HEK293T (cell line): ENCODE measurements at regions not wholly inside any gene's neighbourhood (a gene's known extent, or its start where the extent isn't known, plus 50 kb on each side); places are given as distances from the start of the nearest gene placed in this dataset.
"Not testable (repeated sequence)": the region's sequence is repeated elsewhere in the genome, so short reads cannot be mapped to it uniquely, and the experiment has no call there.

Source experiments
- CTCF ChIA-PET: fragments of 350-600 bp; formaldehyde crosslinking; extraction: SDS; loops from one replicate; lab custom pipeline; 2021; ENCODE audit warnings: antibody characterized with exemption, inconsistent platforms; lab: Yijun Ruan, JAX
- POLR2A ChIA-PET: fragments of 350-600 bp; formaldehyde crosslinking; extraction: SDS; loops from one replicate; lab custom pipeline; 2020; ENCODE audit warnings: antibody characterized with exemption, inconsistent platforms; lab: Yijun Ruan, JAX
- DNase-seq: peaks from one replicate; pipeline ENCODE4 v3.0.0; 2012; ENCODE audit warnings: mixed read lengths; ENCODE audit errors: extremely low spot score
- ARNT ChIP-seq: fragments of 450-650 bp; IDR thresholded peaks from 2 replicates; pipeline ENCODE4 v1.6.1; 2017; ENCODE audit warnings: mild to moderate bottlenecking
- BHLHE40 ChIP-seq: fragments of 450-650 bp; IDR thresholded peaks from 2 replicates; pipeline ENCODE4 v1.6.1; 2016; ENCODE audit warnings: mild to moderate bottlenecking, moderate library complexity, borderline replicate concordance
- CTBP1 ChIP-seq: fragments of 450-650 bp; IDR thresholded peaks from 2 replicates; pipeline ENCODE4 v1.6.1; 2016; ENCODE audit warnings: borderline replicate concordance
- ELF4 ChIP-seq: fragments of 450-650 bp; IDR thresholded peaks from 2 replicates; pipeline ENCODE4 v1.6.1; 2017; ENCODE audit warnings: antibody characterized with exemption
- FOXA1 ChIP-seq: fragments of 450-650 bp; IDR thresholded peaks from 2 replicates; pipeline ENCODE4 v1.6.1; 2016; ENCODE audit warnings: mild to moderate bottlenecking
- FOXK2 ChIP-seq: fragments of 450-650 bp; IDR thresholded peaks from 2 replicates; pipeline ENCODE4 v1.6.1; 2016; ENCODE audit warnings: mild to moderate bottlenecking
- FOXM1 ChIP-seq: fragments of 450-650 bp; IDR thresholded peaks from 2 replicates; pipeline ENCODE4 v1.6.1; 2017; ENCODE audit warnings: mild to moderate bottlenecking, borderline replicate concordance
- HDGF ChIP-seq: fragments of 450-650 bp; IDR thresholded peaks from 2 replicates; pipeline ENCODE4 v1.6.1; 2017; ENCODE audit warnings: antibody characterized with exemption, borderline replicate concordance
- L3MBTL2 ChIP-seq: fragments of 450-650 bp; conservative IDR thresholded peaks from 2 replicates; pipeline ENCODE4 v1.6.1; 2016; ENCODE audit warnings: mild to moderate bottlenecking
- LEF1 ChIP-seq: fragments of 450-650 bp; IDR thresholded peaks from 2 replicates; pipeline ENCODE4 v1.6.1; 2017; ENCODE audit warnings: mild to moderate bottlenecking, borderline replicate concordance
- NFRKB ChIP-seq: fragments of 450-650 bp; IDR thresholded peaks from 2 replicates; pipeline ENCODE4 v1.6.1; 2016; ENCODE audit warnings: mild to moderate bottlenecking, moderate library complexity
- PKNOX1 ChIP-seq: fragments of 450-650 bp; IDR thresholded peaks from 2 replicates; pipeline ENCODE4 v1.6.1; 2016
- SP1 ChIP-seq: fragments of 450-650 bp; IDR thresholded peaks from 2 replicates; pipeline ENCODE4 v1.6.1; 2017
- SUZ12 ChIP-seq: fragments of 450-650 bp; IDR thresholded peaks from 2 replicates; pipeline ENCODE4 v1.6.1; 2016; ENCODE audit warnings: mild to moderate bottlenecking
- TARDBP ChIP-seq: fragments of 450-650 bp; IDR thresholded peaks from 2 replicates; pipeline ENCODE4 v1.6.1; 2016
- ZNF384 ChIP-seq: fragments of 450-650 bp; IDR thresholded peaks from 2 replicates; pipeline ENCODE4 v1.6.1; 2016

GRCh38 chr14:89699071-89699470, 255.5 kb downstream of the EFCAB11 start:
- TF ChIP-seq SP1, result no peak
- POLR2A ChIA-PET, result no interaction called here
- CTCF ChIA-PET, result no interaction called here
- DNase-seq, result no peak

- TF ChIP-seq CTBP1 (no peak), ARNT (no peak), FOXA1 (no peak), TARDBP (no peak), SUZ12 (no peak), L3MBTL2 (no peak), PKNOX1 (no peak), BHLHE40 (no peak), LEF1 (no peak), NFRKB (no peak), FOXK2 (no peak), ZNF384 (no peak), FOXM1 (no peak), HDGF (no peak), ELF4 (no peak), SP1 (no peak)
- ChIA-PET POLR2A (no interaction called here), CTCF (no interaction called here)
- no peak for DNase-seq
Measured at GRCh38 chr14:89697281-89698060, 257.1 kb downstream of the EFCAB11 start.

- no peak for DNase-seq
- ChIA-PET POLR2A (no interaction called here), CTCF (no interaction called here)
- no peak for TF ChIP-seq SUZ12
- TF ChIP-seq FOXM1, result no peak
- no peak for TF ChIP-seq L3MBTL2
- TF ChIP-seq TARDBP, result no peak
- TF ChIP-seq FOXA1, result no peak
- TF ChIP-seq LEF1, result no peak
- no peak for TF ChIP-seq NFRKB
- TF ChIP-seq ZNF384, result no peak
- TF ChIP-seq FOXK2, result no peak
- no peak for TF ChIP-seq PKNOX1
- no peak for TF ChIP-seq ELF4
- TF ChIP-seq SP1, result no peak
- TF ChIP-seq ARNT, result no peak
- TF ChIP-seq CTBP1, result no peak
- TF ChIP-seq BHLHE40, result no peak
- TF ChIP-seq HDGF, result no peak
Measured at GRCh38 chr14:89695846-89696245, 258.7 kb downstream of the EFCAB11 start.

- no peak for DNase-seq
- ChIA-PET CTCF (no interaction called here), POLR2A (no interaction called here)
- TF ChIP-seq NFRKB, result no peak
- TF ChIP-seq BHLHE40, result no peak
- no peak for TF ChIP-seq SUZ12
- no peak for TF ChIP-seq ELF4
- TF ChIP-seq FOXK2, result no peak
Measured at GRCh38 chr14:89690139-89690538, 264.4 kb downstream of the EFCAB11 start.

GRCh38 chr14:89689711-89690110, 264.8 kb downstream of the EFCAB11 start:
- DNase-seq, POLR2A ChIA-PET, CTCF ChIA-PET: not testable (repeated sequence)

GRCh38 chr14:89688507-89689211, 265.9 kb downstream of the EFCAB11 start:
- ChIA-PET CTCF (no interaction called here), POLR2A (no interaction called here)
- TF ChIP-seq SP1 (no peak), BHLHE40 (no peak), CTBP1 (no peak), ARNT (no peak), TARDBP (no peak), SUZ12 (no peak), FOXA1 (no peak), NFRKB (no peak), PKNOX1 (no peak)
- DNase-seq, result no peak

- CTCF ChIA-PET, POLR2A ChIA-PET, DNase-seq: not testable (repeated sequence)
Measured at GRCh38 chr14:89687129-89687528, 267.4 kb downstream of the EFCAB11 start.
